ENCODE measurements at regions not wholly inside any gene's neighbourhood (a gene's known extent, or its start where the extent isn't known, plus 50 kb on each side); places are given as distances from the start of the nearest gene placed in this dataset.
"Not testable (repeated sequence)": the region's sequence is repeated elsewhere in the genome, so short reads cannot be mapped to it uniquely, and the experiment has no call there.

- no peak for DNase-seq (ENCODE audit: low read depth)
- no peak overlapping the region for H3K4me3 ChIP-seq (ENCODE audit: low read depth, low read length)
- TF ChIP-seq, protein P1, sequence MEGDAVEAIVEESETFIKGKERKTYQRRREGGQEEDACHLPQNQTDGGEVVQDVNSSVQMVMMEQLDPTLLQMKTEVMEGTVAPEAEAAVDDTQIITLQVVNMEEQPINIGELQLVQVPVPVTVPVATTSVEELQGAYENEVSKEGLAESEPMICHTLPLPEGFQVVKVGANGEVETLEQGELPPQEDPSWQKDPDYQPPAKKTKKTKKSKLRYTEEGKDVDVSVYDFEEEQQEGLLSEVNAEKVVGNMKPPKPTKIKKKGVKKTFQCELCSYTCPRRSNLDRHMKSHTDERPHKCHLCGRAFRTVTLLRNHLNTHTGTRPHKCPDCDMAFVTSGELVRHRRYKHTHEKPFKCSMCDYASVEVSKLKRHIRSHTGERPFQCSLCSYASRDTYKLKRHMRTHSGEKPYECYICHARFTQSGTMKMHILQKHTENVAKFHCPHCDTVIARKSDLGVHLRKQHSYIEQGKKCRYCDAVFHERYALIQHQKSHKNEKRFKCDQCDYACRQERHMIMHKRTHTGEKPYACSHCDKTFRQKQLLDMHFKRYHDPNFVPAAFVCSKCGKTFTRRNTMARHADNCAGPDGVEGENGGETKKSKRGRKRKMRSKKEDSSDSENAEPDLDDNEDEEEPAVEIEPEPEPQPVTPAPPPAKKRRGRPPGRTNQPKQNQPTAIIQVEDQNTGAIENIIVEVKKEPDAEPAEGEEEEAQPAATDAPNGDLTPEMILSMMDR (IDR thresholded peaks at IDR 0.05; ENCODE audit: insufficient read depth, low read length), result no peak
Observed at GRCh38 chr7:13258386-13258785, 571.0 kb downstream of the ARL4A start.

DNA sequence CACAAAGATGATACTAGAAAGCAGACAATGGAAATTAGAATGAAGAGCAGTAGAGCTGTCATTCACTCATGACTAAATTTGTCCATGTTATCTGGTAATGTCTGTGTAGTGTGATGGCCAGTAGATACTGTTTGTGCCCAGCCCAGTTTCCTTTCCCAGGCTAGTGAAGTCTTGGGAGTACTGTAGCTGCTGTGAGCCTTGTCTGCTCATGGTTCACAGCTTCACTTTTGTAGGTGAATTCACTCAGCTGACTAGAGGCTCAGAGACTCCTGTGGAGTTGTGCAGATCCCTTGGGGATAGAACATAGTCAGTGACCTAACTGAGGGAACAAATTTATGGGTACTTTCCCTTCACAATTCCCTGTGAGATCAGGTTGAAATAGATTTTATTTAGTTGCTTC is 572.5 kb downstream of the ARL4A start:
- no peak for DNase-seq (ENCODE audit: low read depth)
- H3K4me3 ChIP-seq (ENCODE audit: low read depth, low read length), result no peak overlapping the region
- TF ChIP-seq, protein P1 (IDR thresholded peaks at IDR 0.05; ENCODE audit: insufficient read depth, low read length), result no peak

- no peak overlapping the region for H3K4me3 ChIP-seq (ENCODE audit: low read depth, low read length)
- TF ChIP-seq, protein P1 (IDR thresholded peaks at IDR 0.05; ENCODE audit: insufficient read depth, low read length), result peak; percentile 54
- peak; percentile 74 for DNase-seq (ENCODE audit: low read depth)
Observed at GRCh38 chr7:13262929-13263530, 575.6 kb downstream of the ARL4A start.

DNA sequence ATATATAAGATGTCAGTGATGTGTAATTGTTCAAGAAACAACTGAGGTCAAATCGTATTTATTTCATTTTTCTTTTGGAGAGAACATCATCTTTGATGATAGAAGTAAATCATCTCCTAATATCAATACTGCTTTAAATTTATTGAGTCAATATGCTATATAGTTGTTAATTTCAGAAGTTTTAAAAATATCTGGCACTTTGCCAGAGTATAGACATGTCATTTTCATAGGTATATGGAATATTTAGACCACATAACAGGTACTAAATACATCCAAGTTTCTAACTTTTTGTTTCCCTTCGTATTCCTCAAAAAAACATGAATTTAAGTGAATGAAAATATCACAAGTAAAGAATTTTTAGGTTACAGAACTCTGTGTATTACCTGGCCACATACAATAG is 577.8 kb downstream of the ARL4A start:
- no peak overlapping the region for H3K4me3 ChIP-seq (ENCODE audit: low read depth, low read length)
- no peak for DNase-seq (ENCODE audit: low read depth)
- TF ChIP-seq, protein P1 (IDR thresholded peaks at IDR 0.05; ENCODE audit: insufficient read depth, low read length), result no peak

- not testable (repeated sequence) for H3K4me3 ChIP-seq (ENCODE audit: low read depth, low read length); DNase-seq (ENCODE audit: low read depth)
Observed at GRCh38 chr7:13274205-13274604, 586.8 kb downstream of the ARL4A start.

DNA sequence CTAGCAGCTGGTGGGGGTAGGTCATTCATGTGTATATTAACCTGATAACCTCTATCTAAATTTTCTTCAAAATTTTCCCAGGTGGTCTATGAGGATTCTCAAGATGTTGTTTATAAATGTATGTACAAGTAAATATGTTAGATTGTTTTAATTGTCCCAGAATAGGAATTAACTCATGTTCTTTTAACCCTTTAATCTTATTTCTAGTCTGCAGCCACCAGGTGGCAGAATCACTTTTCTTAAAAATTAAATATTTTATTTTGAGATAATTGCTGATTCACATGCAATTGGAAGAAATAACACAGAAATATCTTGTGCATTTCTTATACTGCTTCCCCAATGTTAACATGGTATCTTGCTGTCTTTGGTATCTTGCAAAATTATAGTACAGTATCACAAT is 589.5 kb downstream of the ARL4A start:
- TF ChIP-seq, protein P1 (IDR thresholded peaks at IDR 0.05; ENCODE audit: insufficient read depth, low read length), result peak; percentile 37
- peak; percentile 18 for DNase-seq (ENCODE audit: low read depth)

DNA sequence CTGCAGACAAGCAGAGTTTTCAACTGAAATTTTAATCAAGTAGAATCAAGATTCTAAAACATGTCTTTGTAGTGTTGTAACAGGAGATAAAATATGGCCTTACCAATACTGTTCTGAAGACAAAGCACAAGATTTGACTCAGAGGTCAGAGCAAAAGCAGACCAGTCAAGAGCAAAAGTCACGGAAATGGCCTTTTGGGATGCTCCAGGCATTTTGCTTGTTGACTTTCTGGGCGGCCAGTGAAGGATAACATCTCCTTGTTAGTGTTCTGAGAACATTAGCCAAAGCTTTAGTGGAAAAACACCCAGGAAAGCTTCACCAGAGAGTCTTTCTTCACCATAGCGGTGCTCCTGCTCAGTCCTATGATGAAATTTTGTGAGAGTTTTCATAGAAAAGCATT is 590.6 kb downstream of the ARL4A start:
- DNase-seq (ENCODE audit: low read depth), result no peak
- TF ChIP-seq, protein P1 (IDR thresholded peaks at IDR 0.05; ENCODE audit: insufficient read depth, low read length), result no peak
- H3K4me3 ChIP-seq (ENCODE audit: low read depth, low read length), result no peak overlapping the region

More for the DNA sequence above, 589.5 kb downstream of the ARL4A start:
- H3K4me3 ChIP-seq (ENCODE audit: low read depth, low read length), result no peak overlapping the region
